K562 (cell line): ENCODE measurements at regions not wholly inside any gene's neighbourhood (a gene's known extent, or its start where the extent isn't known, plus 50 kb on each side); places are given as distances from the start of the nearest gene placed in this dataset.

Source experiments
- ATAC-seq: fragments of 200-7000 bp; cut with Tn5 transposase; 3 replicates; pipeline ENCODE4 v1.9.1; 2020; ENCODE audit warnings: moderate library complexity
- BruUV-seq: library from RNA; stranded (reverse); fragments of 400-500 nt; replicated peaks from 2 replicates; lab custom pipeline; 2021; lab: Mats Ljungman, UMichigan
- CTCF ChIA-PET: fragments of 300-600 bp; formaldehyde crosslinking; extraction: SDS; loops from one replicate; lab custom pipeline; 2021; ENCODE audit warnings: low intra/inter-chr PET ratio; lab: Yijun Ruan, JAX
- POLR2A ChIA-PET: fragments of 300-600, 350-650 bp; sonication (Branson Sonifier 250); formaldehyde crosslinking; extraction: SDS; loops from one replicate; lab custom pipeline; 2021; ENCODE audit warnings: antibody characterized with exemption, inconsistent platforms; lab: Yijun Ruan, JAX
- DNase-seq, 4 experiments: peaks; one replicate each; pipeline versions ENCODE4 v3.0.0 to v3.0.0-alpha.2; 2011 to 2018; ENCODE audit warnings: low spot score in 3 of 4, mixed read lengths in 3 of 4; ENCODE audit errors: extremely low read depth in 1 of 4
- FAIRE-seq: peaks from 2 replicates; lab custom pipeline; 2011; peaks lifted over from hg19 to GRCh38; lab: Jason Lieb, UNC
- H2AFZ ChIP-seq: 2 replicates; pipeline ENCODE4 v1.6.0; 2011; ENCODE audit warnings: low read depth, low read length, control low read depth, inconsistent platforms
- H3K27ac ChIP-seq: fragments of 200-600 bp; 3 replicates; pipeline ENCODE4 v1.8.0; 2011; ENCODE audit warnings: low read depth, mild to moderate bottlenecking, control low read depth, inconsistent platforms, low read length, moderate library complexity, mixed read lengths; ENCODE audit errors: extremely low read depth
- H3K27me3 ChIP-seq, 2 experiments: fragments of 300-600 bp in 1 of 2; 2 replicates in 1 of 2; 3 replicates in 1 of 2; pipeline versions ENCODE4 v1.6.0 to v1.8.0; 2011; ENCODE audit warnings: inconsistent platforms in 2 of 2, low read length in 2 of 2, mild to moderate bottlenecking in 1 of 2, mixed read lengths in 1 of 2, moderate library complexity in 1 of 2; ENCODE audit not compliant: control insufficient read depth in 2 of 2, insufficient read depth in 2 of 2
- H3K36me3 ChIP-seq: fragments of 300-600 bp; 3 replicates; pipeline ENCODE4 v1.8.0; 2011; ENCODE audit warnings: mild to moderate bottlenecking, low read length, inconsistent platforms; ENCODE audit not compliant: control insufficient read depth, insufficient read depth
- H3K4me1 ChIP-seq, 2 experiments: fragments of 200-600 bp in 1 of 2; replicated peaks in 1 of 2; 2 replicates in 1 of 2; 3 replicates in 1 of 2; pipeline versions ENCODE4 v1.5.1 to v1.8.0; 2011; ENCODE audit warnings: inconsistent platforms in 2 of 2, low read length in 2 of 2, mild to moderate bottlenecking in 1 of 2, mixed read lengths in 1 of 2, moderate library complexity in 1 of 2; ENCODE audit not compliant: control insufficient read depth in 2 of 2, insufficient read depth in 2 of 2
- H3K4me2 ChIP-seq: 2 replicates; pipeline ENCODE4 v1.6.1; 2011; ENCODE audit warnings: low read length, control low read depth, inconsistent platforms, mixed read lengths; ENCODE audit not compliant: insufficient read depth
- H3K4me3 ChIP-seq: fragments of 200-600 bp; sonication (generic), shearing (Covaris generic); 2 replicates; pipeline ENCODE4 v1.5.1; 2016; ENCODE audit warnings: control low read depth, inconsistent platforms
- H3K79me2 ChIP-seq: fragments of 200-600 bp; 3 replicates; pipeline ENCODE4 v1.8.0; 2011; ENCODE audit warnings: low read length, inconsistent platforms; ENCODE audit not compliant: control insufficient read depth, insufficient read depth
- H3K9ac ChIP-seq, 2 experiments: 2 replicates each; pipeline versions ENCODE4 v1.6.0 to v1.6.1; 2011; ENCODE audit warnings: low read depth in 2 of 2, low read length in 2 of 2, control low read depth in 1 of 2, inconsistent platforms in 1 of 2, mild to moderate bottlenecking in 1 of 2, mixed read lengths in 1 of 2; ENCODE audit not compliant: insufficient read depth in 1 of 2
- H3K9me1 ChIP-seq: one replicate; pipeline ENCODE4 v1.6.0; 2011; ENCODE audit warnings: inconsistent platforms, mild to moderate bottlenecking, low read length, moderate library complexity; ENCODE audit not compliant: control insufficient read depth, insufficient read depth
- H3K9me3 ChIP-seq: replicated peaks from 2 replicates; pipeline ENCODE4 v1.5.1; 2011; ENCODE audit warnings: low read depth, low read length, inconsistent platforms; ENCODE audit not compliant: control insufficient read depth, insufficient read depth
- H4K20me1 ChIP-seq: replicated peaks from 2 replicates; pipeline ENCODE4 v1.6.1; 2011; ENCODE audit warnings: low read length, inconsistent platforms, mixed read lengths; ENCODE audit not compliant: control insufficient read depth, insufficient read depth
- BRF2 ChIP-seq: IDR thresholded peaks from 3 replicates; pipeline ENCODE4 v1.6.1; 2011; ENCODE audit warnings: borderline replicate concordance, mild to moderate bottlenecking; ENCODE audit not compliant: insufficient read length, insufficient read depth
- CTBP1 ChIP-seq: fragments of 450-650 bp; IDR thresholded peaks from 2 replicates; pipeline ENCODE4 v1.6.1; 2016; ENCODE audit warnings: borderline replicate concordance
- MXI1 ChIP-seq: IDR thresholded peaks from 2 replicates; pipeline ENCODE4 v1.6.1; 2011; ENCODE audit warnings: low read depth, mild to moderate bottlenecking, improper control_type of control experiment, low read length
- PCBP1 ChIP-seq: fragments of 200-400 bp; formaldehyde crosslinking; IDR thresholded peaks from 2 replicates; pipeline ENCODE4 v1.6.1; 2018; ENCODE audit warnings: mild to moderate bottlenecking, low read depth, low read length; ENCODE audit not compliant: poor library complexity, severe bottlenecking
- POLR2B ChIP-seq: fragments of 450-650 bp; IDR thresholded peaks from 2 replicates; pipeline ENCODE4 v1.6.1; 2018; ENCODE audit warnings: low read depth; ENCODE audit not compliant: partially characterized antibody
- VEZF1 ChIP-seq: fragments of 200-800 bp; sonication (Bioruptor generic); IDR thresholded peaks from 2 replicates; pipeline ENCODE4 v1.6.1; 2017; ENCODE audit warnings: missing genetic modification characterization, missing compliant biosample characterization
- YY1 ChIP-seq, 3 experiments: IDR thresholded peaks; 2 replicates each; pipeline ENCODE4 v1.6.1; 2011; ENCODE audit warnings: low read length in 2 of 3, mild to moderate bottlenecking in 2 of 3, moderate library complexity in 2 of 3, borderline replicate concordance in 1 of 3, control low read depth in 1 of 3, low read depth in 1 of 3; ENCODE audit not compliant: insufficient read depth in 3 of 3, insufficient replicate concordance in 2 of 3, control insufficient read depth in 1 of 3, insufficient read length in 1 of 3; ENCODE audit errors: extremely low read depth in 1 of 3
- ZNF695 ChIP-seq: fragments of 450-650 bp; formaldehyde crosslinking; IDR thresholded peaks from 2 replicates; pipeline ENCODE4 v1.4.0; 2020; ENCODE audit warnings: mild to moderate bottlenecking, moderate library complexity
- ZNF830 ChIP-seq: fragments of 250-450 bp; sonication (Bioruptor Pico); IDR thresholded peaks from 2 replicates; pipeline ENCODE4 v1.5.0; 2021; ENCODE audit warnings: mild to moderate bottlenecking
- WGBS: fragments of 100-300 bp; shearing (Covaris generic); methylation state at CpG from one replicate; pipeline ENCODE4 v1.1.6; 2016; ENCODE audit warnings: low coverage, mixed read lengths; ENCODE audit not compliant: insufficient coverage; ENCODE audit errors: missing lambda C conversion rate; 5-methylcytosine and 5-hydroxymethylcytosine counted together
- in situ Hi-C: fragments of 300-500 bp; cut with MboI; formaldehyde crosslinking; loops from 4 replicates; pipeline ENCODE4 v1.15.0; 2018; ENCODE audit warnings: inconsistent platforms, mixed read lengths
- intact Hi-C: fragments of 100-400 bp; cut with micrococcal nuclease; formaldehyde crosslinking; loops from 2 replicates; pipeline ENCODE4 v1.14.2; 2022

GRCh38 chr5:117809251-117809650 is 1179.1 kb downstream of the DTWD2 start:
- no peak overlapping the region for H3K4me3 ChIP-seq
- ATAC-seq, result no peak
- no peaks in the 10 kb centered on the region for H3K9me3 ChIP-seq
- DNase-seq, result no peak
- no peaks in the 10 kb centered on the region for H3K79me2 ChIP-seq
- no peak for FAIRE-seq
- CTCF ChIA-PET, result no interaction called here
- in situ Hi-C loops, result no loop called here
- intact Hi-C loops, result no loop called here
- H3K9ac ChIP-seq, result no peak overlapping the region
- no peaks in the 10 kb centered on the region for H3K27me3 ChIP-seq
- TF ChIP-seq BRF2 (no peak), CTBP1 (no peak), PCBP1 (no peak), POLR2B (no peak), VEZF1 (CRISPR knock-in tag) (no peak), MXI1 (no peak), ZNF695 (CRISPR knock-in tag) (no peak), ZNF830 (CRISPR knock-in tag) (no peak), YY1 (IDR thresholded peaks at IDR 0.05; ENCODE audit: borderline replicate concordance in 1 of 3, control insufficient read depth in 1 of 3, extremely low read depth in 1 of 3, insufficient read depth in 3 of 3, insufficient read length in 1 of 3, insufficient replicate concordance in 2 of 3, low read depth in 1 of 3, low read length in 2 of 3) (no peak)
- no peaks in the 10 kb centered on the region for H3K36me3 ChIP-seq
- 0% methylated on average over 4 of the region's 4 CpGs for WGBS
- H2AFZ ChIP-seq, result no peak overlapping the region
- POLR2A ChIA-PET, result no interaction called here
- no TSS peak for BruUV-seq
- no peak overlapping the region for H3K27ac ChIP-seq
- no peak overlapping the region for H3K4me2 ChIP-seq
- H3K4me1 ChIP-seq, result no peaks in the 10 kb centered on the region
- no peaks in the 10 kb centered on the region for H3K9me1 ChIP-seq
- no peaks in the 10 kb centered on the region for H4K20me1 ChIP-seq
